KMS-11 (cell line): ENCODE measurements at regions not wholly inside any gene's neighbourhood (a gene's known extent, or its start where the extent isn't known, plus 50 kb on each side); places are given as distances from the start of the nearest gene placed in this dataset.

Experiments used
- H2AFZ ChIP-seq: fragments of 200-600 bp; sonication (generic); 2 replicates; pipeline ENCODE4 v1.6.1; 2016; ENCODE audit warnings: antibody characterized with exemption, mixed run types, low read depth
- H3K27ac ChIP-seq: fragments of 200-600 bp; sonication (generic); 2 replicates; pipeline ENCODE4 v1.6.1; 2016; ENCODE audit warnings: mild to moderate bottlenecking, mixed run types
- H3K27me3 ChIP-seq: fragments of 200-600 bp; sonication (generic); 2 replicates; pipeline ENCODE4 v1.6.1; 2017; ENCODE audit warnings: mild to moderate bottlenecking, low read depth, mixed run types, moderate library complexity; ENCODE audit not compliant: insufficient read depth
- H3K36me3 ChIP-seq: fragments of 200-600 bp; sonication (generic); 2 replicates; pipeline ENCODE4 v1.6.1; 2017; ENCODE audit warnings: mild to moderate bottlenecking, mixed run types; ENCODE audit not compliant: insufficient read depth
- H3K4me1 ChIP-seq: fragments of 200-600 bp; sonication (generic); 2 replicates; pipeline ENCODE4 v1.6.1; 2016; ENCODE audit warnings: mild to moderate bottlenecking, low read depth, mixed run types; ENCODE audit not compliant: poor library complexity, severe bottlenecking
- H3K4me2 ChIP-seq: fragments of 200-600 bp; sonication (generic); 2 replicates; pipeline ENCODE4 v1.7.0; 2016; ENCODE audit warnings: mild to moderate bottlenecking, mixed run types
- H3K4me3 ChIP-seq: fragments of 200-600 bp; sonication (generic); IDR thresholded peaks from 2 replicates; pipeline ENCODE4 v1.6.1; 2017; ENCODE audit warnings: low read depth, low read length, mixed read lengths; ENCODE audit not compliant: insufficient read depth
- H3K79me2 ChIP-seq: fragments of 200-600 bp; sonication (generic); 2 replicates; pipeline ENCODE4 v1.6.1; 2016; ENCODE audit warnings: low read depth, mixed run types; ENCODE audit not compliant: insufficient read depth
- H3K9ac ChIP-seq: fragments of 200-600 bp; sonication (generic); 2 replicates; pipeline ENCODE4 v1.6.1; 2016; ENCODE audit warnings: mild to moderate bottlenecking, mixed run types
- H4K20me1 ChIP-seq: fragments of 200-600 bp; sonication (generic); 2 replicates; pipeline ENCODE4 v1.6.1; 2016; ENCODE audit warnings: mild to moderate bottlenecking, mixed run types; ENCODE audit not compliant: insufficient read depth
- CTCF ChIP-seq: fragments of 200-600 bp; sonication (generic); conservative IDR thresholded peaks from 2 replicates; pipeline ENCODE4 v1.6.1; 2017; ENCODE audit warnings: low read depth, mild to moderate bottlenecking, antibody characterized with exemption, low read length, moderate library complexity, mixed read lengths

GRCh38 chr9:15047028-15047551 lies 136.9 kb upstream of the FREM1 start:
- H3K4me1 ChIP-seq: no peaks in the 10 kb centered on the region

DNA sequence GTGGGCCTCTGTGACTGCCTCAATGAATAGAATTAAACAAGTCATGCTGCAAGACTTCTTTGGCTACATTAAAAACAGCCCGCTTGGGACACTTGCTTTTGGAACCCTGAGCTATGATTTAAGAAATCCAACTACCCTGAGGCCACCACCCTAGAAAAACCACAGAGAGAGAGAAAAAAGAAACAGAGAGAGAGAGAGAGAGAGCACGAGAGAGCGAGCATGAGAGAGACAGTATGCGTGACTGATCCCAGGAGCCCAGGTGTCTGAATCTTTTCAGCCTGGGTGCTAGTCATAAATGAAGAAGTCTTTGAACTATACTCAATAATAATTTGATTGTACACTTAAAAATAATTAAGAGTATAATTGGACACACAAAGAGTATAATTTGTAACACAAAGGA lies 123.1 kb upstream of the FREM1 start:
- no peak overlapping the region for H3K27ac ChIP-seq
- no peaks in the 10 kb centered on the region for H3K79me2 ChIP-seq
- no peak overlapping the region for H3K9ac ChIP-seq
- no peak overlapping the region for H2AFZ ChIP-seq
- no peaks in the 10 kb centered on the region for H3K4me1 ChIP-seq
- no peak overlapping the region for H3K4me2 ChIP-seq
- no peak for TF ChIP-seq CTCF
- no peak overlapping the region for H3K4me3 ChIP-seq
- H3K27me3 ChIP-seq: no peaks in the 10 kb centered on the region
- H4K20me1 ChIP-seq: no peaks in the 10 kb centered on the region
- H3K36me3 ChIP-seq: no peaks in the 10 kb centered on the region

More at GRCh38 chr9:15047028-15047551, 136.9 kb upstream of the FREM1 start:
- H3K4me2 ChIP-seq: no peak overlapping the region
- H3K4me3 ChIP-seq: no peak overlapping the region
- no peaks in the 10 kb centered on the region for H3K27me3 ChIP-seq
- H2AFZ ChIP-seq: no peak overlapping the region
- H3K36me3 ChIP-seq: no peaks in the 10 kb centered on the region
- TF ChIP-seq CTCF: no peak
- no peaks in the 10 kb centered on the region for H3K79me2 ChIP-seq
- H4K20me1 ChIP-seq: no peaks in the 10 kb centered on the region
- H3K27ac ChIP-seq: no peak overlapping the region
- no peak overlapping the region for H3K9ac ChIP-seq

- H2AFZ ChIP-seq: no peak overlapping the region
- no peaks in the 10 kb centered on the region for H3K27me3 ChIP-seq
- H3K4me1 ChIP-seq: no peaks in the 10 kb centered on the region
- no peak overlapping the region for H3K9ac ChIP-seq
- H3K4me2 ChIP-seq: no peak overlapping the region
- no peaks in the 10 kb centered on the region for H3K36me3 ChIP-seq
- no peak overlapping the region for H3K4me3 ChIP-seq
- TF ChIP-seq CTCF: no peak
- H3K27ac ChIP-seq: no peak overlapping the region
- H3K79me2 ChIP-seq: no peaks in the 10 kb centered on the region
- H4K20me1 ChIP-seq: no peaks in the 10 kb centered on the region
Observed at GRCh38 chr9:15032860-15033259, 122.6 kb upstream of the FREM1 start.

- TF ChIP-seq CTCF: no peak
- no peak overlapping the region for H3K4me2 ChIP-seq
- H3K27ac ChIP-seq: no peak overlapping the region
- no peaks in the 10 kb centered on the region for H3K79me2 ChIP-seq
- no peaks in the 10 kb centered on the region for H3K27me3 ChIP-seq
- H3K9ac ChIP-seq: no peak overlapping the region
- H3K4me3 ChIP-seq: no peak overlapping the region
- no peak overlapping the region for H2AFZ ChIP-seq
- no peaks in the 10 kb centered on the region for H3K36me3 ChIP-seq
- H3K4me1 ChIP-seq: no peaks in the 10 kb centered on the region
- no peaks in the 10 kb centered on the region for H4K20me1 ChIP-seq
Observed at GRCh38 chr9:15021146-15021545, 110.9 kb upstream of the FREM1 start.
